ENCODE measurements at regions not wholly inside any gene's neighbourhood (a gene's known extent, or its start where the extent isn't known, plus 50 kb on each side); places are given as distances from the start of the nearest gene placed in this dataset.

DNA sequence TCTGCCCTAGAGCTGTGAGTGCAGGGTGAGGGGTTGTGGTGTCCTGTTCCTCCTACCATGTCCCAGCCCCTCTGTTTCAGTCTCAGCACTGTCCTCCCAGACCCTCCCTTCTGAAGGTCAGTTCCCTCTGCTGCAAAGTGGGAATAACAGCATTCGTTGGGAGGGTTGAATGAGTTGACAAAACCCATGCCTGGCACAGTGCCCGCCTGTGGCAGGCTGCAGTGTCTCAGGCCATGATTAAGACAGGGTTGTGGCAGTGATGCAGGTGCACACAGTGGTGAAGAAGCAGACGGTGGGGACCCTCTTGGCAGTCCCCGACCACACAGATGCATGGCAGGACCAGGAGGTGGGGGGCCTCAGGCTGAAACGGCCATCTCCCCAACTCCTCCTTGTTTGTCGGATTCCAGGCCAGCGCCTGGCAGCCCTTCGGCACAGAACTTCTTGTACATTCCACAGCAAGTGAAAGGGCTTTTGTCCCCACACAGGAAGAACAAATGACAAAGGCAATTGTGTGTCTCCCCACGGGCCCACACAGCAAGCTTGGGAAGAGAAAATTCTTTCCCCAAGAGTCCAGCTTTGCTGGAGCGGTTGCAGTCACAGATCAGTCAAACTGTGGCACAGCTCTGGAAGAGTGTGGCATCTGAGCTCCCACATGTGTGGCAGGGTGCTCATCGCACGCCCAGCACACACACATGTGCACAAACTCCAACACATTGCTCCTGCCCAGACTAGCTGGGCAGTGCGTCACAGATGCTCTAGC, 58.1 kb upstream of the EPCAM start (continued):
- TF ChIP-seq, protein P1, sequence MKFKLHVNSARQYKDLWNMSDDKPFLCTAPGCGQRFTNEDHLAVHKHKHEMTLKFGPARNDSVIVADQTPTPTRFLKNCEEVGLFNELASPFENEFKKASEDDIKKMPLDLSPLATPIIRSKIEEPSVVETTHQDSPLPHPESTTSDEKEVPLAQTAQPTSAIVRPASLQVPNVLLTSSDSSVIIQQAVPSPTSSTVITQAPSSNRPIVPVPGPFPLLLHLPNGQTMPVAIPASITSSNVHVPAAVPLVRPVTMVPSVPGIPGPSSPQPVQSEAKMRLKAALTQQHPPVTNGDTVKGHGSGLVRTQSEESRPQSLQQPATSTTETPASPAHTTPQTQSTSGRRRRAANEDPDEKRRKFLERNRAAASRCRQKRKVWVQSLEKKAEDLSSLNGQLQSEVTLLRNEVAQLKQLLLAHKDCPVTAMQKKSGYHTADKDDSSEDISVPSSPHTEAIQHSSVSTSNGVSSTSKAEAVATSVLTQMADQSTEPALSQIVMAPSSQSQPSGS (IDR thresholded peaks at IDR 0.05; ENCODE audit: low read length), result no peak
- peak; percentile 51; the same call in 1 of the 2 replicates for TF ChIP-seq LARP7 (IDR thresholded peaks at IDR 0.05)
- peak; percentile 21; the same call in 1 of the 2 replicates for TF ChIP-seq TCF12 (IDR thresholded peaks at IDR 0.05; ENCODE audit: low read depth, low read length)
- peak; percentile 57; the same call in 1 of the 2 replicates for TF ChIP-seq ASH2L (IDR thresholded peaks at IDR 0.05; ENCODE audit: borderline replicate concordance, low read depth)
- TF ChIP-seq ZNF384 (IDR thresholded peaks at IDR 0.05; ENCODE audit: borderline replicate concordance, low read depth, low read length), result no peak
- TF ChIP-seq, protein P2, sequence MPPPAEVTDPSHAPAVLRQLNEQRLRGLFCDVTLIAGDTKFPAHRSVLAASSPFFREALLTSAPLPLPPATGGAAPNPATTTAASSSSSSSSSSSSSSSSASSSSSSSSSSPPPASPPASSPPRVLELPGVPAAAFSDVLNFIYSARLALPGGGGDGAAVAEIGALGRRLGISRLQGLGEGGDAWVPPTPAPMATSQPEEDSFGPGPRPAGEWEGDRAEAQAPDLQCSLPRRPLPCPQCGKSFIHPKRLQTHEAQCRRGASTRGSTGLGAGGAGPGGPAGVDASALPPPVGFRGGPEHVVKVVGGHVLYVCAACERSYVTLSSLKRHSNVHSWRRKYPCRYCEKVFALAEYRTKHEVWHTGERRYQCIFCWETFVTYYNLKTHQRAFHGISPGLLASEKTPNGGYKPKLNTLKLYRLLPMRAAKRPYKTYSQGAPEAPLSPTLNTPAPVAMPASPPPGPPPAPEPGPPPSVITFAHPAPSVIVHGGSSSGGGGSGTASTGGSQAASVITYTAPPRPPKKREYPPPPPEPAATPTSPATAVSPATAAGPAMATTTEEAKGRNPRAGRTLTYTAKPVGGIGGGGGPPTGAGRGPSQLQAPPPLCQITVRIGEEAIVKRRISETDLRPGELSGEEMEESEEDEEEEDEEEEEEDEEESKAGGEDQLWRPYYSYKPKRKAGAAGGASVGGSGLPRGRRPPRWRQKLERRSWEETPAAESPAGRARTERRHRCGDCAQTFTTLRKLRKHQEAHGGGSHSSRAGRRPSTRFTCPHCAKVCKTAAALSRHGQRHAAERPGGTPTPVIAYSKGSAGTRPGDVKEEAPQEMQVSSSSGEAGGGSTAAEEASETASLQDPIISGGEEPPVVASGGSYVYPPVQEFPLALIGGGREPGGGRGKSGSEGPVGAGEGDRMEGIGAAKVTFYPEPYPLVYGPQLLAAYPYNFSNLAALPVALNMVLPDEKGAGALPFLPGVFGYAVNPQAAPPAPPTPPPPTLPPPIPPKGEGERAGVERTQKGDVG (CRISPR knock-in tag; IDR thresholded peaks at IDR 0.05), result no peak
- no peak for TF ChIP-seq RAD51 (IDR thresholded peaks at IDR 0.05)
- no peak for TF ChIP-seq CBFB (IDR thresholded peaks at IDR 0.05; ENCODE audit: low read depth)
- TF ChIP-seq EZH2 (IDR thresholded peaks at IDR 0.05; ENCODE audit: borderline replicate concordance, control insufficient read depth, low read depth, low read length), result no peak
- 0 out of 2 replicates have a peak, but pooled peaks have one; percentile 7 for TF ChIP-seq FOXK2 (IDR thresholded peaks at IDR 0.05)
- no peak for TF ChIP-seq MTA3 (IDR thresholded peaks at IDR 0.05; ENCODE audit: borderline replicate concordance, low read length)
- TF ChIP-seq, protein P3, sequence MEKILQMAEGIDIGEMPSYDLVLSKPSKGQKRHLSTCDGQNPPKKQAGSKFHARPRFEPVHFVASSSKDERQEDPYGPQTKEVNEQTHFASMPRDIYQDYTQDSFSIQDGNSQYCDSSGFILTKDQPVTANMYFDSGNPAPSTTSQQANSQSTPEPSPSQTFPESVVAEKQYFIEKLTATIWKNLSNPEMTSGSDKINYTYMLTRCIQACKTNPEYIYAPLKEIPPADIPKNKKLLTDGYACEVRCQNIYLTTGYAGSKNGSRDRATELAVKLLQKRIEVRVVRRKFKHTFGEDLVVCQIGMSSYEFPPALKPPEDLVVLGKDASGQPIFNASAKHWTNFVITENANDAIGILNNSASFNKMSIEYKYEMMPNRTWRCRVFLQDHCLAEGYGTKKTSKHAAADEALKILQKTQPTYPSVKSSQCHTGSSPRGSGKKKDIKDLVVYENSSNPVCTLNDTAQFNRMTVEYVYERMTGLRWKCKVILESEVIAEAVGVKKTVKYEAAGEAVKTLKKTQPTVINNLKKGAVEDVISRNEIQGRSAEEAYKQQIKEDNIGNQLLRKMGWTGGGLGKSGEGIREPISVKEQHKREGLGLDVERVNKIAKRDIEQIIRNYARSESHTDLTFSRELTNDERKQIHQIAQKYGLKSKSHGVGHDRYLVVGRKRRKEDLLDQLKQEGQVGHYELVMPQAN (conservative IDR thresholded peaks at IDR 0.05), result peak; percentile 12; the same call in 1 of the 2 replicates
- TF ChIP-seq, protein P4, sequence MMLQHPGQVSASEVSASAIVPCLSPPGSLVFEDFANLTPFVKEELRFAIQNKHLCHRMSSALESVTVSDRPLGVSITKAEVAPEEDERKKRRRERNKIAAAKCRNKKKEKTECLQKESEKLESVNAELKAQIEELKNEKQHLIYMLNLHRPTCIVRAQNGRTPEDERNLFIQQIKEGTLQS (IDR thresholded peaks at IDR 0.05; ENCODE audit: borderline replicate concordance, extremely low read depth, low read depth, low read length), result no peak
- TF ChIP-seq SREBF2 (IDR thresholded peaks at IDR 0.05; ENCODE audit: low read length), result no peak
- TF ChIP-seq ATF7 (IDR thresholded peaks at IDR 0.05; ENCODE audit: low read depth), result peak; percentile 15
- TF ChIP-seq POLR2A (IDR thresholded peaks at IDR 0.05; ENCODE audit: low read depth, low read length), result peak; percentile 73
- TF ChIP-seq TCF3 (IDR thresholded peaks at IDR 0.05; ENCODE audit: borderline replicate concordance, insufficient read depth, low read depth, low read length), result 0 out of 2 replicates have a peak, but pooled peaks have one; percentile 9
- TF ChIP-seq DPF2 (IDR thresholded peaks at IDR 0.05), result peak; percentile 50; the same call in 1 of the 2 replicates
- 0 out of 2 replicates have a peak, but pooled peaks have one; percentile 1 for TF ChIP-seq SMC3 (IDR thresholded peaks at IDR 0.05; ENCODE audit: borderline replicate concordance, low read length)
- TF ChIP-seq FOS (IDR thresholded peaks at IDR 0.05; ENCODE audit: borderline replicate concordance, extremely low read depth, insufficient read length), result no peak

All from GM12878 (cell line).